ENCODE measurements at regions not wholly inside any gene's neighbourhood (a gene's known extent, or its start where the extent isn't known, plus 50 kb on each side); places are given as distances from the start of the nearest gene placed in this dataset.

DNA sequence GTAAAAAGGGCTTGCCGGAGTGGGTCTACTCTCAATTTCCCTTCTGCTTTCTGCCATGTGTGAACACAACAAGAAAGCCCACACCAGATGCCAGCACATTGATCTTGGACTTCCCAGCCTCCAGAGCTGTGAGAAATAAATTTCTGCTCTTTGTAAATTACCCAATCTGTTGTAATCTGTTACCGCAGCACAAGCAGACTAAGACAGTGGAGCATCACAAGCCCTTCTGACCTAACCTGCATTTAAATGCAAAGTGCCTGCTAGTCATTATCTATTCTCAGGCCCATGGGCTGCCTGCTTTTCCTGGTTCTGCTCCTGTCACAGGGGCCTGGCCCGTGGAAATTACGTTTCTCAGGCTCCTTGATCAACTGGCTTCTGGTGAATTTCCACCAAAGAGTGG is 199.3 kb upstream of the AUTS2 start:
- no peak overlapping the region for H3K4me3 ChIP-seq (ENCODE audit: low read length)
- Mint-ChIP-seq H3K4me3 (no peak overlapping the region), H3K27ac (no peak overlapping the region), H3K9me3 (no peaks in the 10 kb centered on the region), H3K36me3 (no peaks in the 10 kb centered on the region), H3K27me3 (ENCODE audit: low read depth in 2 of 2) (peaks cover 0 to 6% of the 10 kb centered on the region in 2 donors), H3K4me1 (no peaks in the 10 kb centered on the region)
- no peaks in the 10 kb centered on the region for H3K27me3 ChIP-seq (ENCODE audit: control insufficient read depth, insufficient read depth, low read length)
- no peaks in the 10 kb centered on the region for H3K36me3 ChIP-seq (ENCODE audit: control insufficient read depth, insufficient read depth, low read length)
- no peaks in the 10 kb centered on the region for H3K4me1 ChIP-seq (ENCODE audit: control insufficient read depth, insufficient read depth, low read length)
- H3K9me3 ChIP-seq (ENCODE audit: control insufficient read depth, insufficient read depth, low read length) = no peaks in the 10 kb centered on the region
- TF ChIP-seq CTCF (IDR thresholded peaks at IDR 0.05) = no peak
- intact Hi-C loops (cut with micrococcal nuclease) = no loop called here
- DNase-seq (no peak), ATAC-seq (no peak)
- WGBS (ENCODE audit: insufficient coverage) = 81% methylated on average over 4 of the region's 4 CpGs
- no peak overlapping the region for H3K27ac ChIP-seq (ENCODE audit: low read length)

GRCh38 chr7:69399401-69399800 is 198.9 kb upstream of the AUTS2 start:
- no peaks in the 10 kb centered on the region for H3K9me3 Mint-ChIP-seq
- H3K4me1 Mint-ChIP-seq = no peaks in the 10 kb centered on the region
- H3K9me3 ChIP-seq (ENCODE audit: control insufficient read depth, insufficient read depth, low read length) = no peaks in the 10 kb centered on the region

DNA sequence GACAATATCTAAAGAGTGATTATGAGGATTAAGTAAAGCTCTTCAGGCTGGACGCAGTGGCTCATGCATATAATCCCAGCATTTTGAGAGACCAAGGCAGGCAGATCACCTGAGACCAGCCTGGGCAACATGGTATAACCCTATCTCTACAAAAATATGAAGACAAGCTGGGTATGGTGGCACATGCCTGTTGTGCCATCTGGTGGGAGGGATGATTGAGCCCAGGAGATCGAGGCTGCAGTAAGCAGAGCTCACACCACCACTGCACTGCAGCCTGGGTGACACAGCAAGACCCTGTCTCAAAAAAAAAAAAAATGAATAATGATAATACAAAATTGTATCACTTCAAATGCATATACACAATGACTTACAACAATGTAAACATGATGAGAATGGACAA is 195.6 kb upstream of the AUTS2 start:
- WGBS (ENCODE audit: insufficient coverage) = 100% methylated on average over 1 of the region's 2 CpGs
- no peak for TF ChIP-seq CTCF (IDR thresholded peaks at IDR 0.05)
- Mint-ChIP-seq H3K4me1 (no peaks in the 10 kb centered on the region), H3K4me3 (no peak overlapping the region), H3K9me3 (no peaks in the 10 kb centered on the region), H3K36me3 (no peaks in the 10 kb centered on the region), H3K27ac (no peak overlapping the region), H3K27me3 (ENCODE audit: low read depth in 2 of 2) (peaks cover 0 to 2% of the 10 kb centered on the region in 2 donors)
- H3K36me3 ChIP-seq (ENCODE audit: control insufficient read depth, insufficient read depth, low read length) = no peaks in the 10 kb centered on the region
- H3K4me1 ChIP-seq (ENCODE audit: control insufficient read depth, insufficient read depth, low read length) = no peaks in the 10 kb centered on the region
- intact Hi-C loops (cut with micrococcal nuclease) = no loop called here
- DNase-seq (no peak), ATAC-seq (no peak)
- H3K9me3 ChIP-seq (ENCODE audit: control insufficient read depth, insufficient read depth, low read length) = no peaks in the 10 kb centered on the region
- no peak overlapping the region for H3K27ac ChIP-seq (ENCODE audit: low read length)
- no peaks in the 10 kb centered on the region for H3K27me3 ChIP-seq (ENCODE audit: control insufficient read depth, insufficient read depth, low read length)
- no peak overlapping the region for H3K4me3 ChIP-seq (ENCODE audit: low read length)

More at GRCh38 chr7:69399401-69399800, 198.9 kb upstream of the AUTS2 start:
- TF ChIP-seq CTCF (IDR thresholded peaks at IDR 0.05) = no peak
- Histone ChIP-seq H3K27me3 (ENCODE audit: control insufficient read depth, insufficient read depth, low read length) (no peaks in the 10 kb centered on the region), H3K27ac (ENCODE audit: low read length) (no peak overlapping the region), H3K36me3 (ENCODE audit: control insufficient read depth, insufficient read depth, low read length) (no peaks in the 10 kb centered on the region), H3K4me1 (ENCODE audit: control insufficient read depth, insufficient read depth, low read length) (no peaks in the 10 kb centered on the region), H3K4me3 (ENCODE audit: low read length) (no peak overlapping the region)
- Mint-ChIP-seq H3K36me3 (no peaks in the 10 kb centered on the region), H3K4me3 (no peak overlapping the region), H3K27me3 (ENCODE audit: low read depth in 2 of 2) (peaks cover 0 to 6% of the 10 kb centered on the region in 2 donors), H3K27ac (no peak overlapping the region)
- DNase-seq (no peak), ATAC-seq (peak in 1 of 3 donors; percentile 3)
- intact Hi-C loops (cut with micrococcal nuclease) = no loop called here

- Mint-ChIP-seq H3K4me3 (no peak overlapping the region), H3K27me3 (ENCODE audit: low read depth in 2 of 2) (peaks cover 0 to 2% of the 10 kb centered on the region in 2 donors), H3K27ac (no peak overlapping the region), H3K36me3 (no peaks in the 10 kb centered on the region), H3K9me3 (no peaks in the 10 kb centered on the region), H3K4me1 (no peaks in the 10 kb centered on the region)
- Histone ChIP-seq H3K36me3 (ENCODE audit: control insufficient read depth, insufficient read depth, low read length) (no peaks in the 10 kb centered on the region), H3K4me3 (ENCODE audit: low read length) (no peak overlapping the region), H3K27ac (ENCODE audit: low read length) (no peak overlapping the region), H3K9me3 (ENCODE audit: control insufficient read depth, insufficient read depth, low read length) (no peaks in the 10 kb centered on the region), H3K4me1 (ENCODE audit: control insufficient read depth, insufficient read depth, low read length) (no peaks in the 10 kb centered on the region), H3K27me3 (ENCODE audit: control insufficient read depth, insufficient read depth, low read length) (no peaks in the 10 kb centered on the region)
- DNase-seq (peak in 1 of 2 donors; percentile 5), ATAC-seq (peak in 2 of 3 donors; percentile 54 to 57)
- 22% methylated on average over 1 of the region's 2 CpGs for WGBS (ENCODE audit: insufficient coverage)
- intact Hi-C loops (cut with micrococcal nuclease) = no loop called here
- no peak for TF ChIP-seq CTCF (IDR thresholded peaks at IDR 0.05)
Observed at GRCh38 chr7:69403169-69403568, 195.1 kb upstream of the AUTS2 start.

All from natural killer cell (primary cell).